Fibroblast of skin of back (primary cell): ENCODE measurements at regions not wholly inside any gene's neighbourhood (a gene's known extent, or its start where the extent isn't known, plus 50 kb on each side); places are given as distances from the start of the nearest gene placed in this dataset.

ENCODE experiments used
- DNase-seq: peaks from one replicate; pipeline ENCODE4 v3.0.0-alpha.2; 2013

DNA sequence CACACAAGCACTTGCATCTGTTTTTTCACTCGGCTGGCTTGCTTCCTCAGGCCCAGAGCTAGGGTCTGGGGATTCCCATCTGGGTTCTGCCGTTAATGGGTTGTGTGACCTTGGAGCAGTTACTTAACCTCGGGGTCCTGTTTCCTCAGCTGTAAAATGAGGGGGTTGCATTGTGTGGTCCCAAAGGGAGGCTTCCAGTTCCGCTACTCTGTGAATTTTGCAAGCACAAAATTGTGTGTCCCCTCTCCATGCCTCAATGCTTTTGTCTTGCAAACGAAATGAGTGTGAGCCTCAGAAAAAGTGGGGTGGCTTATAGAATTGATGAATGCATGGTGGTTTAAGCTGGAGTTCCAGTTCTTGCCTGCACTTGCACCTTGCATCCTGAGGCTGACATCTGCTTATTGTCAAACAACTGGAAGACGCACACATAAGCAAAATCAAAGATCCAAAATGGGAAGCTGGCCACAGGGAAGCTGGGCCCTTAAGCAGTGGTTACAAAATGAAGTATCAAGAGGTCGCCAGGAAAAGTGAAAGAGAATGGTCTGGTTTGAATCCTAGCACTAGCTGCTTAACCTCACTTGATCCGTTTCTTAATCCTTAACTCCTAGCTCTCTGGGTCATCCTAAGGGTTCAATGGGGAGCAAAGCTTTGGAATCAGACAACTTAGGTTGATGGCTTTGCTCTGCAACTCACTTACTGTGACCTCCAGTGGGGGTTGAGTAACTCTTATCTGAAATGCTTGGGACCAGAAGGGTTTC, 490.6 kb downstream of the DHX35 start:
- no peak for DNase-seq

GRCh38 chr20:39451386-39451785, 489.2 kb downstream of the DHX35 start:
- DNase-seq, result no peak

DNA sequence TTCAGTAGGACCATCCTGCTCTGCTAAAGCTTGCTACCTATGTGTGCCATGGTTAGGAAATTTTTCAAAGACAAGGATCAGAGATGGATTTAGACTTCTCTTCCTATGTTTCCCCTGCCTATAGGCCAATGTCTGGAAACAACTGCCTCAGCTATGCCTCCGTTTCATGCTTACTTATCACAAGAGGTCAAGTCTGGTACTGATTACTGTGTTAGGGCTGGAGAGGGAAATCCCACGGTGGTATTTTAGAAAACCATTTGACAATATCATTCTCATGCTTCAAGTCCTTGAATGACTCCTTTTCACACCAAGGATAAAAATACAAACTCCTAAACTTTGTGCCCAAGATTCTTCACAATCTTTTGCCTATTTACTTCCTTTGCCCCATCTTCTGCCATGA, 484.3 kb downstream of the DHX35 start:
- no peak for DNase-seq

DNA sequence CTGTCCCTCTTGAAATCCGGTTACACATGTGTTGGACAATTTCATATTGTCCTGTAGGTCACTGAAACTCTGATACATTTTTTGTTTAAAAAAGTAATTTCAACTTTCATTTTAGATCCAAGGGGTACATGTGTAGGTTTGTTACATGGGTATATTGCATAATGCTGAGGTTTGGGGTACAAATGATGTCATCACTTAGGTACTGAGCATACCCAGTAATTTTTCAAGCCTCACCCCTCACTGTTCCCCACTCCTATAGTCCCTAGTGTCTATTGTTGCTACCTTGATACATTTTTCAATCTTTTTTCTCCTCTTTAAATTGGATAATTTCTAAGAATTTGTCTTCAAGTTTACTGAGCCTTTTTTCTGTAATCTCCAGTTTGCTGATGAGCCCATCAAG, 483.0 kb downstream of the DHX35 start:
- DNase-seq, result no peak

- no peak for DNase-seq
Measured at GRCh38 chr20:39433466-39433865, 471.3 kb downstream of the DHX35 start.

- no peak for DNase-seq
Measured at GRCh38 chr20:39431091-39431880, 469.1 kb downstream of the DHX35 start.

DNA sequence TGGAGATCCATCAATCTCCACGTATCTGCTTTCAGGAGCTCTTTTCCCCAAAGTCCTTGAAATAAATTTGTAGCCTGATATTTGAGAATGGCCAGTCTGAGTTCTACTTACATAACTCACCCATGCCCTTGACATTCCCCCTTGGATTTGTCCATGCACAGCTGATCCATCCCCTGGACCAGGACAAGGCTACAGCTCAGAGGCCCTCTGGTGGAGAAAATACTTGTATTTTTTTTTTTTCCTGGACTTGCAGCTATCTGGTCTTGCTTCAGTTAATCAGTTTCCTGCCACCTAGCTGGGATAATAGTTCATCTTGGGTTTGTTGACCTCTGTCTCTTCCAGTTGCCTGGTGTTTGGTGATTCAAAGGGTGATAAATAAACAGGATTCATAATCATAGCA, 467.6 kb downstream of the DHX35 start:
- peak; percentile 14 for DNase-seq

DNA sequence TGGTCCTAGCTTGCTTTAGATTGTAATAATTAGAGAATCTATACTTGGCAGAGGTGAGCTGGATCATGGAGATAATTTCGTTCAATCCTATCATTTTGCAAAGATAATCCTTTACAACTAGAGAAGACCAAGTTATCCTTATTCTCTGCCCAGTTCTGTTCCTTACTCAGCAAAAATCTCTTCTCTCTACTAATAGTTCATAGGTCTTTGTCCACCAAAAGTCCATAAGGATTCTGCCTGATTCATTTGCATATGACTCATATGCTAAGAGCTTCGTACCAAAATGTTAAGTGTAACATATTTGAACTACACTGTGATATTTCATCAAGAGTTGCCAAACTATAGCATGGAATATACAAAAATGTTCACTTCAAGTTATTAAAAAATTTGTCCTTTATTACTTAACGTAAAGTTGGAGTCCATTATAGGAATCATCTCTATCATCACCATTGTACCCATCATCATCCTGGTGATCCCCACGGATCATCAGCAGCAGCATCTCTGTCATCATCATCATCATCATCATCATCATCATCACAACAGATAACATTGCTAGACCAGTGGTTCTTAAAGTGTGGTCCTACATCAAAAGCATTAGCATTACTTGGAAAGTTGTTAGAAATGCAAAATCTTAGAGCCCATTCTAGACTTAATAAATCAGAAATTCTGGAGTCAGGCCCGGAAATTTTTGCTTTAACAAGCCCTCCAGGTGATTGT, 463.0 kb downstream of the DHX35 start:
- no peak for DNase-seq

DNA sequence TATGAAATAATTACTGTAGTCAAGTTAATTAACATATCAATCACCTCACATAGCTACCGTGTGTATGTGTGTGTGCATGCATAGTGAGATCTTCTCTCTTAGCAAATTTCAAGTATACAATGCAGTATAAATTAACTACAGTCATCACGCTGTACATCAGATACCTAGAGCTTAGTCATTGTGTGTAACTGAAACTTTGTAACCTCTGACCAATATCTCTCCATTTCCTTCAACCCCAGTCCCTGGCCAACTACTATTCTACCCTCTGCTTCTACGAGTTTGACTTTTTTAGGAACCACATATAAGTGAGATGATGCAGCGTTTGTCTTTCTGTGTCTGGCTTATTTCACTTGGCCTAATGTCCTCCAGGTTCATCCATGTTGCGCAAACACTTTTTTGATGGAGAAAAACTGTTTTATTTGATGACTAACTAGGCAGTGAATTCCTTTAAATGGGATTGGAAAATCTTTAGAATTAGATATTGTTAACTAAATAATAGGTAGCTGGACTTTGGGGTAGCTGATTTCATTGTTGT, 459.5 kb downstream of the DHX35 start:
- DNase-seq, result no peak

- no peak for DNase-seq
Measured at GRCh38 chr20:39412091-39412490, 449.9 kb downstream of the DHX35 start.

DNA sequence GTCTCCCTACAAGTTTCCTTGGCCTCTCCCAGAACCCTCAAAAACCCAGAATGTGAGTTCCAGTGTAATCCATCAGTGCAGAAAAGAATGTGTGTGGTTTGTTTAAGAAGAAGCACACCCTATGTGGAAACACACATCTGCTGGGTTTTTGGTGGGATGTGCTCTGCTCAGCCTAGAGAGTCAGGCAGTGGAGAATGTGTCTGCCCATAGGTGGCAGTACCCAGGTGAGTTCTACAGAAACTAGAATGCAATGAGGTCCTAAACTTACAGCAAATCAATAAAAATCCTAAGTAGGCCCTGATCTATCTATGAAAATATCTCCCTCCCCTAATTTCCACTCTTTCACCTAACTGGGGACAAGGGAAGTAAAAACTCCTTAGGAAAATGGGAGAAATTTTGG, 437.3 kb downstream of the DHX35 start:
- DNase-seq, result no peak

DNA sequence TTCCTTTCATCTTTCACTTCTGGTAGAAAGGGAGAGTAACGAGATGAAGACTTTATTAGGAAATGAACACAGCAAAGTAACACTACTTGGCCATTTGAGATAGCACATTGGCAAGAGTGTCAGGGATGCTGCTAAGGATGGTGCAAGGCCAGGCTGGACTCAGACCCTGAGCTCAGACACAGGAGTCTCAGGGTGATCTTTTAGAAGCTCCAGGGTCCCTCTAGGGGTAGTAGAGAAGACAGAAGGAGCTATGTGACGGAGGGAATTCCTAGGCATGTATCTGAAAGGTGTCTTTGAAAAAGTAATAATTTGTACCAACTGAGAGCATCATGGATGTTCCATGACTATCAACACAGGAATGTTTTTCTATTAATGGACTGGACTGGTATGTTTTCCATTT, 436.5 kb downstream of the DHX35 start:
- peak; percentile 5 for DNase-seq

- no peak for DNase-seq
Measured at GRCh38 chr20:39397646-39398045, 435.5 kb downstream of the DHX35 start.

DNA sequence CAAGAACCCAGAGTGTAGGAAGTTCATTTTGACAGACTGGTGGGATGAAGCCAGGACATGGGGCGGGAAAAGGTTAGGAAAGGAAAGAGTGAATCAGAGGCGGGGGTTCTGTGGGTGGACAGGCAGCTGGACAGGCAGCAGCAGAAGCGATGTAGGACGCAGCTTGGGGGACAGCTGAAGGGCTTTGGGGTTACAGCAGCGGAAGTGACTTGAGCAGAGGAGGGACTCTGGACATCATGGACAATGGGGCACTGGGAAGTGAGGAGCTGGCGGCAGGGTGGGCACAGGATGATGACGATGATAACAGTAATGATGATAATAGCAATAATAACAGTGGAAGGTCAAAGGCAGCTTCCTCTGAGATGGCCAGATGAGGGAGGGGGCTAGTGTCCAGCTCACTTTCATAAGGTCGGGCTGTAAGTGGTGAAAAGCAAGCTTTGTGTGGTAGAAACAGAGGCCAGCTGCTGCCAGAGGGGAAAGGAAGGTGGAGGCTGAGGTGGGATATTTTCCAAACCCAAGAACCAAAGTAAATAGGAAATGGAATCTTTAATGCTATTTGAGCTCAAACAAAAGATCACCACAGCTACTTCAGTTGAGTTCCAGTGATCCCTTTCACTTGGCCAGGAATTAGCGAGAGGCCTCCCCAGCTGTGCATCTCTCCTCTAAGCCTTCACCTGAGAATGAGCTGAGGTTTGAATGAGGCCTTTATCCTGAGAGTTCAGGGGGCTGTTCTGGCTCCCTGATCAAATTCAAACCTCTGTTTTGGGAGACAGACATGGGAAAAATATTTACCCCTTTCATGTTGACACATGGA, 433.5 kb downstream of the DHX35 start:
- no peak for DNase-seq

DNA sequence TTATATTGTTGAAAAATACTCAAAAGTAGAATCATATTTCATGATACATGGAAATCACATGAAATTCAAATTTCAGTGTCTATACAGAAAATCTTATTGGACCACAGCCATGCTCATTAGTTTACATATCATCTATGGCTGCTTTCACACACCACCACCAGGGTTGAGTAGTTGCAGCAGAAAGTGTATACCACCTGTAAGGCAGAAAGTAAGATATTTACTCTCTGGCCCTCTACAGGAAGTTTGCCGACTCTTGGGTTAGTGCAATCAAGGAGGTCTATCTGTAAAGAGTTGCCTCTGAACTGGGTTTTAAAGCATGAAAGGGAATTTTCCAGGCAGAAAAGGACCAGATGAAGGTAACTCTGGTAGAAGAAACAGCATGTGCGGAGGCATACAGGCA, 432.3 kb downstream of the DHX35 start:
- no peak for DNase-seq

DNA sequence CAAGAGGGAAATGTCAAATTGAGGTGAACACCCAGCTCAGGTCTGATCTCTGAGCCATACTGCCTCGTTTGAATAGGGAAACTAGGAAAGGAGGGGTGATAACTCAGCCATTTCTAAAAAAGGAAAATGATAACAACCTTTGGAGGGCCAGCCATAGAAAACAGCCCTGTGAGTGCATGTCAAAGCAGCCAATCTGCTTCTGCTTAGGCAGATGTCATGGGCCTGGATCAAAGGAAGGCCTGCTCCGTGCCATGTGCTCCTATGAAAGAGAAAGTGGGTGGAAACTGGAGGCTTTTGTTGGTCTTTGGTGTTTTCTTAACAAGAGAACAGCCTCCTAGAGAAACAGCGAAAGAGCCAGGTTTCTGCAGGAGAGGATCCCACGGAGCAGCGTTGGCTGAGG, 428.0 kb downstream of the DHX35 start:
- DNase-seq, result no peak

DNA sequence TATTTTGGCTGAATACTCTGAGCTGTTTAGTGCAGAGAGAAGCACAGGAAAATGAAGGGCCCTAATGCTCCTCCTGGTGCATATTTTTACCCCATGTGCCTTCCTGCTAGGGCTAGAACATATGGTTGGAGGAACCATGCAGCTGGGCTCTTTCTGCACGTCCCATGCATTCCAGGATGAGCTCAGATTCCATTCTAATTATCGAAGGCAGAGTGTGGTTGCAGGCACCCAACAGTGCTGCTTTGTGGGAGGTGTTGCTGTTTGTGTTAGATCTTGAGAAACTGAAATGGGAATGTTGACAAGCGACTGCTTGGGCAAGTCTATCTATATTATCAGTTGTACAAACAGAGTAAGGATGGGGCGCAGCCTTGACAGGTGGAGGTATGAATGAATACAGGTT, 419.5 kb downstream of the DHX35 start:
- DNase-seq, result peak; percentile 57

GRCh38 chr20:39378776-39379175, 416.6 kb downstream of the DHX35 start:
- DNase-seq, result no peak

DNA sequence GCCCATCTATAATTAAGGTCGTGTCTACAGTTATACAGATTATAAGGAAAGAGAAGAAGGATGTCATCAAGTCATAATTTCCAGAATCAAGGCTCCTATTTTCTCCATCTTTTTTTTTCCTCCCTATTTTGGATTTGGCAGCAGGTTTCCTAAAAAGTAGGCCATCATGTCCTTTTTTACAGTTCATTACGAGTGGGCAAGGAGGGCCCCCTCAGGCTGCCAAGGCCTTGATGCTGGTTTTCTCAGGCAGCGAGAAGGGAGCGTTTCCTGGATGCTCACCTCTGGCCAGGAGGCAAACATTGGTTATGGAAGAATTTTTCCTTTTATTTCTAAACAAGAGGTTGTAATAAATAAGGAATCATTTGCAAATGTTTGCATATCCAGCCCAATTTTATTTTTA, 414.6 kb downstream of the DHX35 start:
- no peak for DNase-seq

- DNase-seq, result no peak
Measured at GRCh38 chr20:39364320-39364719, 402.2 kb downstream of the DHX35 start.

- DNase-seq, result no peak
Measured at GRCh38 chr20:39359981-39360620, 398.0 kb downstream of the DHX35 start.

GRCh38 chr20:39358052-39358451, 395.9 kb downstream of the DHX35 start:
- peak; percentile 5 for DNase-seq
